Kidney (tissue), 13 donors: ENCODE measurements at regions not wholly inside any gene's neighbourhood (a gene's known extent, or its start where the extent isn't known, plus 50 kb on each side); places are given as distances from the start of the nearest gene placed in this dataset.

Experiments used
- DNase-seq, 5 donors: peaks; one replicate each; pipeline ENCODE4 v3.0.0-alpha.2; 2013 to 2020
- FAIRE-seq: peaks from 2 replicates; lab custom pipeline; 2012; peaks lifted over from hg19 to GRCh38; lab: Jason Lieb, UNC
- H3K27ac ChIP-seq, 2 donors: one replicate each; pipeline ENCODE4 v1.7.0; 2013; ENCODE audit warnings: low read depth in 2 of 2, low read length in 2 of 2, inconsistent platforms in 1 of 2
- H3K27me3 ChIP-seq: one replicate; pipeline ENCODE4 v1.7.1; 2013; ENCODE audit warnings: low read length, inconsistent platforms; ENCODE audit not compliant: control insufficient read depth, insufficient read depth
- H3K36me3 ChIP-seq, 3 donors: one replicate each; pipeline versions ENCODE4 v1.7.0 to v1.7.1; 2013; ENCODE audit warnings: low read length in 3 of 3, control low read depth in 1 of 3, inconsistent platforms in 1 of 3; ENCODE audit not compliant: insufficient read depth in 3 of 3, control insufficient read depth in 2 of 3
- H3K4me1 ChIP-seq, 3 donors: one replicate each; pipeline versions ENCODE4 v1.7.0 to v1.7.1; 2013; ENCODE audit warnings: low read length in 3 of 3, inconsistent platforms in 1 of 3, low read depth in 1 of 3; ENCODE audit not compliant: control insufficient read depth in 2 of 3, insufficient read depth in 2 of 3
- H3K4me3 ChIP-seq, 3 donors: one replicate each; pipeline versions ENCODE4 v1.7.0 to v1.8.1; 2013; ENCODE audit warnings: low read length in 3 of 3, control low read depth in 1 of 3, inconsistent platforms in 1 of 3
- H3K9ac ChIP-seq, 3 donors: one replicate each; pipeline versions ENCODE4 v1.7.0 to v1.7.1; 2013; ENCODE audit warnings: low read length in 3 of 3, control low read depth in 1 of 3, inconsistent platforms in 1 of 3
- H3K9me3 ChIP-seq, 3 donors: one replicate each; pipeline versions ENCODE4 v1.7.0 to v1.7.1; 2013; ENCODE audit warnings: low read length in 3 of 3, control low read depth in 1 of 3, inconsistent platforms in 1 of 3; ENCODE audit not compliant: control insufficient read depth in 2 of 3, insufficient read depth in 1 of 3
- CTCF ChIP-seq: IDR thresholded peaks from 3 replicates; pipeline ENCODE4 v1.5.1; 2012; ENCODE audit warnings: mild to moderate bottlenecking, moderate library complexity, borderline replicate concordance; ENCODE audit not compliant: insufficient read depth; ENCODE audit errors: extremely low read depth
- intact Hi-C: fragments of 100-400 bp; cut with DNase I; formaldehyde crosslinking; loops from one replicate; pipeline ENCODE4 v1.11.1; 2022
- donor health status: control.
- donor health status: control.
- donor health status: control.
- donor health status: control.
- donor health status: control.
- donor health status: DM: yes; HTN: yes; CAD: no.
- donor health status: Normal renal cell carcinoma (clear cell type).

- no peak for FAIRE-seq
- TF ChIP-seq CTCF, result no peak
- intact Hi-C loops, result loop anchor here (10.0 kb wide), 1 partner anchor 433 kb away; no protein-coding TSS in a partner anchor
- Histone ChIP-seq H3K4me1 (no peaks in the 10 kb centered on the region), H3K27me3 (no peaks in the 10 kb centered on the region), H3K36me3 (no peaks in the 10 kb centered on the region), H3K9me3 (no peaks in the 10 kb centered on the region), H3K9ac (no peak overlapping the region), H3K27ac (no peak overlapping the region), H3K4me3 (no peak overlapping the region)
- no peak for DNase-seq
Observed at GRCh38 chr11:86861810-86862209, 61.5 kb downstream of the PRSS23 start.

- H3K9ac ChIP-seq, result no peak overlapping the region
- no peak overlapping the region for H3K27ac ChIP-seq
- H3K9me3 ChIP-seq, result no peaks in the 10 kb centered on the region
- no peaks in the 10 kb centered on the region for H3K4me1 ChIP-seq
- H3K27me3 ChIP-seq, result no peaks in the 10 kb centered on the region
- H3K36me3 ChIP-seq, result no peaks in the 10 kb centered on the region
- intact Hi-C loops, result loop anchor here (10.0 kb wide), 1 partner anchor 431 kb away; no protein-coding TSS in a partner anchor
- H3K4me3 ChIP-seq, result no peak overlapping the region
- FAIRE-seq (no peak), DNase-seq (no peak)
- no peak for TF ChIP-seq CTCF
Observed at GRCh38 chr11:86863476-86863875, 63.1 kb downstream of the PRSS23 start.

GRCh38 chr11:86865436-86865835, 65.1 kb downstream of the PRSS23 start:
- Histone ChIP-seq H3K36me3 (no peaks in the 10 kb centered on the region), H3K4me1 (no peaks in the 10 kb centered on the region), H3K9me3 (no peaks in the 10 kb centered on the region), H3K4me3 (no peak overlapping the region), H3K9ac (no peak overlapping the region), H3K27ac (no peak overlapping the region), H3K27me3 (no peaks in the 10 kb centered on the region)
- no peak for DNase-seq
- intact Hi-C loops, result loop anchor here (10.0 kb wide), 1 partner anchor 429 kb away; no protein-coding TSS in a partner anchor
- TF ChIP-seq CTCF, result no peak
- FAIRE-seq, result no peak

- DNase-seq, result no peak
- TF ChIP-seq CTCF, result no peak
- no peak overlapping the region for H3K4me3 ChIP-seq
- intact Hi-C loops, result loop anchor here (10.0 kb wide), 1 partner anchor 425 kb away; no protein-coding TSS in a partner anchor
- H3K9me3 ChIP-seq, result no peaks in the 10 kb centered on the region
- no peak for FAIRE-seq
- no peaks in the 10 kb centered on the region for H3K27me3 ChIP-seq
- H3K27ac ChIP-seq, result no peak overlapping the region
- H3K4me1 ChIP-seq, result no peaks in the 10 kb centered on the region
- no peak overlapping the region for H3K9ac ChIP-seq
- H3K36me3 ChIP-seq, result no peaks in the 10 kb centered on the region
Observed at GRCh38 chr11:86869531-86869930, 69.2 kb downstream of the PRSS23 start.
